LNCaP clone FGC (cell line): ENCODE measurements at regions not wholly inside any gene's neighbourhood (a gene's known extent, or its start where the extent isn't known, plus 50 kb on each side); places are given as distances from the start of the nearest gene placed in this dataset.

Source experiments
- DNase-seq: peaks from one replicate; pipeline ENCODE4 v3.0.0-alpha.2; 2011; ENCODE audit warnings: low read depth
- H3K4me3 ChIP-seq: 2 replicates; pipeline ENCODE4 v1.5.1; 2011; ENCODE audit warnings: mild to moderate bottlenecking, low read depth, low read length, control low read depth
- TF ChIP-seq, protein P1 (sequence below): IDR thresholded peaks from 2 replicates; pipeline ENCODE4 v1.5.1; 2012; ENCODE audit warnings: mild to moderate bottlenecking; ENCODE audit not compliant: control insufficient read depth, insufficient read depth; ENCODE audit errors: extremely low read depth

DNA sequence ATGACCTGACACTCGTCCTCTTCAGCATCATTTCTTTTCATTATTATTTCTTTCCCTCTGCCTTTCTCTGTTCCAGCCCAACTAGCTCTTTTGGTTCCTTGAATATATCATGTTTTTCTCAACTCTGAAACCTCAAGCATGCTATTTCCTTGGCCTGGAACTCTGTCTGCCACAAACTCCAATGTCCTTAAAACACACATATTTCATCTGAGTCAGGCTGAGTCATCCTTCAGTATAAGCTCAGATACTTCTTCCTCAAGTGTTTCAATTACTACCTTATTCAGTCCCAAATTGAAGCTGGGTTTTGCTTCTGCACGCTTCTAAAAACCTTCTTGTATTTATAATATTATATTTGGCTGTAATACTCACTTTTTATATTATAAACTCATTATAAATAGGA, 424.2 kb downstream of the PDGFC start:
- DNase-seq, result no peak
- no peak overlapping the region for H3K4me3 ChIP-seq
- TF ChIP-seq, protein P1, sequence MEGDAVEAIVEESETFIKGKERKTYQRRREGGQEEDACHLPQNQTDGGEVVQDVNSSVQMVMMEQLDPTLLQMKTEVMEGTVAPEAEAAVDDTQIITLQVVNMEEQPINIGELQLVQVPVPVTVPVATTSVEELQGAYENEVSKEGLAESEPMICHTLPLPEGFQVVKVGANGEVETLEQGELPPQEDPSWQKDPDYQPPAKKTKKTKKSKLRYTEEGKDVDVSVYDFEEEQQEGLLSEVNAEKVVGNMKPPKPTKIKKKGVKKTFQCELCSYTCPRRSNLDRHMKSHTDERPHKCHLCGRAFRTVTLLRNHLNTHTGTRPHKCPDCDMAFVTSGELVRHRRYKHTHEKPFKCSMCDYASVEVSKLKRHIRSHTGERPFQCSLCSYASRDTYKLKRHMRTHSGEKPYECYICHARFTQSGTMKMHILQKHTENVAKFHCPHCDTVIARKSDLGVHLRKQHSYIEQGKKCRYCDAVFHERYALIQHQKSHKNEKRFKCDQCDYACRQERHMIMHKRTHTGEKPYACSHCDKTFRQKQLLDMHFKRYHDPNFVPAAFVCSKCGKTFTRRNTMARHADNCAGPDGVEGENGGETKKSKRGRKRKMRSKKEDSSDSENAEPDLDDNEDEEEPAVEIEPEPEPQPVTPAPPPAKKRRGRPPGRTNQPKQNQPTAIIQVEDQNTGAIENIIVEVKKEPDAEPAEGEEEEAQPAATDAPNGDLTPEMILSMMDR, result no peak

DNA sequence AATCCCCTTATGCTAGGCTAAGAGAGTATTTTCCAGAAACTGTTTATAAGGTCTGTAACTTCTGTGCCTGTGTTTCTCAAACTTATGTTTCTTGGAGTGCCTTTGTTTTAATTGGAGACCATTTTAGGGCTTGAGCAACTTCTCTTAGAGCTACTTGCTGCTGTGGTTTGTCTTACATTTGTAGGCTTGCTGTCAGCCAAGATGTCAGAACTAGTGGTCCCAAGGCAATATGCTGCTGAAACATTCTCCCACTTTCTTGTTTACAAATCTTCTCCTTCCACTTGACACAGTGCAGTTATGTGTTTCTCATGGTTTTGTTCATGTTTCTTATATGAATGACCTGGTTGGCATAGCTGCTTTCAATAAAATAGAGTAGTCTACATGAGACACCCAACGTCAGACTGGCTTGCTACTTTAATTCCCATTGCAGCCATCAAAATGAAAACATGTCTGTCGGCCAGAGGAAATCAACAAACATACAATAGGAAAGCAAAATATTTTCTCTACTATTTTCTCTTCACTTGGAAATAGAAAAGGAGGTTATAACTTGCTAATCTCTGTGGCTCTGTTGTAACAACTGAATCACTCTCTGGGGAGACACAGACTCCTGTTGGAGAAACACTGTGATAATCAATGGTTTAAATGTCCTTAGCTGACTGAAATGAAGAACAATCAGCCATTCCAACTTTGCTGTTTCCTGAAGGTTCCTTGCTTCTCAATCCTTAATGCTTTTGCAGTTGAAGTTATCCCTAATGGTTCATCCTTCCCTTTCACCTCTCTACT, 426.4 kb downstream of the PDGFC start:
- no peak overlapping the region for H3K4me3 ChIP-seq
- DNase-seq, result no peak
- TF ChIP-seq, protein P1, result no peak

DNA sequence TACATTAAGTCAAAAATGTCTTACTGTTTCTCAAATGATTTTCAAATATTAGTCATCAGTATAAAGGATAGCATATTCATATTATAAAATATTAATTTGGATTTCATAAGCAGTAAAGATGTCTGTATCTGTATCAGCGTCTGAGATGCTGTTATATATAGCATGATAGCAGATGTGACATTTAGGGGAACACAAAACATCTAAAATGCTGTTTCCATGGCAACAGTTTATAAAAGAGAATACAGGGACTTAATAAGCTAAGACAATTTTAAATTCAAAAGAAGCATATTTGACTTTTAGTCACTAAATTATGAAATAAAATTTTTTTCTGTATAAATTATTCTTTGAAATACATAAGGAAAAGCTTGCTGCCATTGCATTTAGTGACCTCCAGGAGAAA, 432.2 kb downstream of the PDGFC start:
- TF ChIP-seq, protein P1, result no peak
- no peak overlapping the region for H3K4me3 ChIP-seq
- no peak for DNase-seq

DNA sequence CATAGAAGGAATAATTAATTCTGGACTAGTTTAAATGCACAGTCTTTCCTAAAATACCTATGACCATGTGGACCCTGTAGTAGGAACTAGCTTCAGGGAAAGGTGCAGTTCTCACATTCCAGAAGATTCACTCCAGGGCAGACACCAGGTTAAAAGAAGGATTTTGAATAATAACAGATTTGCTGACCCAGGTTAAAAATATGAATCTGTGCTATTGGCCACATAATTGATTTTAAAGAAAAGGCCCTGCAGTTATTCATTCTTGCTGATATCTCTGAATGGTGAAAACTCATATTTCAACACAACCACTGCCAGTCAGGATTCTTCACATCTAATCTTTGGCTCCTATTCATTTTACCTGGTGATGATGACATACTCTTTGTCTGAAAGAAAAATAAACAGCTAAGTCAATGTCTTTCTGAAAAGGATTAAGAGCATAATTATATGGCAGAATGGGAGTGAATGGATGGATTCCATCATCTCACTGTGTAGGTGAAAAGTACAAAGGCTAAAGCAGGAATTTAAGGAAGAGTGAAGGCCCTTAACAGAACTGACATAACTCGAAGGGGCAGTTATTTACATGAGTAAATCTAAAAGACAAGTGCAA, 432.8 kb downstream of the PDGFC start:
- TF ChIP-seq, protein P1, result no peak
- H3K4me3 ChIP-seq, result no peak overlapping the region
- DNase-seq, result no peak

DNA sequence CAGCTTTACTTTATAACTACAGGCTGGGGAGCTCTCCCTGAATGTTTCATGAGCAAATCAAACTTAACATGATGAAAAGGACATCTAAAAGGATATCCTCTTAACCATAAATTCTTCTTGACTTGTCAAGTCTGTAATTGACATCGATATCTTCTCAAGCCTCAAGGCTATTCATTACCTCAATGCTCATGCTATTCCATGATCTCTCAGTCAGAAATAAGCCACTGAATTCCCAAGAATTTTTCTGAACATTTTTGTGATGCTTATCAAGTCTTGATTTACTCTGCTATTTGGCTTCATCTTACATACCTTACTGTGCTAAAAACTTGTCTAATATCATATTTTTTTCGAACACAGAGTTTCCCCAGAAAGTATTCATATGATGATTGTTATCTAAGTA, 433.4 kb downstream of the PDGFC start:
- no peak overlapping the region for H3K4me3 ChIP-seq
- TF ChIP-seq, protein P1, result no peak
- no peak for DNase-seq

DNA sequence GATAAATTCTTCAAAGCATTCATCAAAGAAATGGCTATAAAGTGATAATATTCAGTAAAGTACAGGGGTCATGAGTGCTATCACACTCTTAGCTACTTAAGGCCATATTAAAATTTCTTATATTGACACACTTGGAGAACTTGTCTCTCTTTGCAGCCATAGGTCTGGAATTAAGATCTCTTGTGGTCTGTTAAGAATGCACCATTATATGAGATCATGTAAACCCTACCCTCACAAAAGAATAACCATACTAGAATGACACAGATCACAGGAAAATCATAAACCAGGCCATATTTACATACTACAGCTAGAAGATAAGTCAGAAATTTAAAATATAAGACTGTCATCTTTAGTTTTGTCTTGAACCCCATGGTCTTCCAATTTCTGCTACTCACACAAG, 434.3 kb downstream of the PDGFC start:
- no peak for DNase-seq
- no peak overlapping the region for H3K4me3 ChIP-seq
- TF ChIP-seq, protein P1, result no peak
